ENCODE measurements at regions not wholly inside any gene's neighbourhood (a gene's known extent, or its start where the extent isn't known, plus 50 kb on each side); places are given as distances from the start of the nearest gene placed in this dataset.

DNA sequence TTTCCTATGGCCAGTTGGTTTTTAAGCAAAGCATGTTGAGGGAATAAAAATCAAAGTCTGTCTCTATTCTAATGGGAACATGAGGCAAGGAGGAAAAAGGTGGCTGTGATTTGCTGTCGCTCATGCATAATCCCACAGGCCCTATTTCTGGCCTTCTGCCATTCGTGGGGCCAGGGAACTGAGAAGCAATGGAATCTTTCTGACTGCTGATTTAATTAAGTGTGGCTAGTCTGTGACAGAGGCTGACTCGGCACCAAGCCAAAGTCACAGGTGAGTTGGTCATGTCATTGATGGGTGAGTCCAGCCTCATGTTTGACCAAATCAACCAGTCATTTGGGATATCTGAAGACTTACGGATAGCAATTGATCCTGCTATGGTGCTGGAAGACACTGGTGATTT, 429.3 kb upstream of the CADM1 start:
- FAIRE-seq, result no peak

DNA sequence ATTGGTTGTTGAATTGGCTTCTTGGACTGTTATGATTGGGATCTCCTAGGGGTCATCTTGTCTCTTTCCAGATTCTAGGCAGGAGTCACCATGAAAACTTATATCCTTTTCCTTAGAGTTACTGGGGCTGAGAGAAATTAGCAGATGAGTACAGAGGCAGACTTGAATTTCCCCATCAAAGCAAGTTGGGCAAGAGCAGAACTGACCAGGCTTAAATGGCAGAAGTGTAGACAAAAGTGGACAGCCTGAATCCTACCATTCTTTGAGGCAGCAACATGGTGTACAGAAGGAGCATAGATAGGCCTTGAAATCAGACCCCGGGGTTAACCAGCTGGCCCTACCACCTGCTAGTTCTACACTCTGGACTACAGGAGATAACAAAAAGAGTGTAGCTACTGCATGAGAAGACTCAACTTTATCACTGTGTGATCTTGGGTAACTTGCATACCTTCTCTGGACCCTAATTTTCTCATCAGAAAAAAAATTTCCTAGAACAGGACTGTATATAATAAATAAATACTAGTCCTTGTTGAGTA, 427.4 kb upstream of the CADM1 start:
- no peak for FAIRE-seq

DNA sequence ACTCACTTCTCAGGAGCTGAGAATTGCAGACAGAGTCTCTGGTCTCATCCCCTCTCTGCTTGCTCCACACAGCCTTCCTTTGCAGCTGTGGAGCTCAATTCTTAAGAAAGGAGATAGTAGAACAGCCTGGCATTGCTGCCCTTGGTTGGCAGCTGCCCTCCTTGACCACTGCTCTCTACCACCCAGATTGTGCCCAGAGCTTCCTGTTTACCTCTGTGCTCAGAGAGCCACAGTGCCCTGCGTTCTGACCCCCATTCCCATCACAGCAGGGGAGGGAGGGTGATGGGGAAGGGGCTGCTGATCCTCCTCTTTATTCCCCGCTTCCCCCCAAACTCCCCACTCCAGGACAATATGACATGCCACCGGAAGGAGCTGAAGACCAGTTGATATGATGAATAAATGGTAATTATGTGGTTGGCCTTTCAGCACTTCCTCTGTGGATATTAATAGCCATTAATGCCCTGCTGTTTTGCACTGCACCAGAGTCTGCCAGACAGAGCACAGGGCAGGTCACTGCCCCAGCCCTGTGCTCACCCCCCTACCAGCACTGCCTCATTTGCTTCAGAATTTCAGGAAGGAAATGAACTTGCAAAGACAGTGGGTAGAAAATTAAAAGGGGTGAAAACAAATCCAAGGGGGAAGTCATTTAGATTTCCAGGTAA, 426.8 kb upstream of the CADM1 start:
- no peak for FAIRE-seq

DNA sequence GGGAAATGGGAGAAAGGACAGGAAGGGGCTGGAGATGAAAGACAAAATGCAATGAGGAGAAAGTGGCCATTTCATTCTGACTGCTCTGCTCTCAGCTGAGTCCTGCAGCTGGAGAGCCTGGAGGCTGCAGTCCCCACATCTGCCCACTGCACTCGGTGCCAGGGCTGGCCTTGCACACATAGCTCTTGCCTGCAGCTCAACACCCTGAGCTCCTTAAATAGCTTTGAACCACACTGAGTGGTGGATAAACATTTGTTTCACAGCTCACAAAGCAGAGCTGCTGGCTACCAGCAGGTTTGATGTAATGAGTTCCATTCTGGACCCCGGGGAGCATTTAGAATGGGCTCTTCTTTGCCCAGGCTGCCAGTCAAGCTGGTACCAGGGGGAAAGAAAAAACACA, 426.1 kb upstream of the CADM1 start:
- FAIRE-seq, result no peak

DNA sequence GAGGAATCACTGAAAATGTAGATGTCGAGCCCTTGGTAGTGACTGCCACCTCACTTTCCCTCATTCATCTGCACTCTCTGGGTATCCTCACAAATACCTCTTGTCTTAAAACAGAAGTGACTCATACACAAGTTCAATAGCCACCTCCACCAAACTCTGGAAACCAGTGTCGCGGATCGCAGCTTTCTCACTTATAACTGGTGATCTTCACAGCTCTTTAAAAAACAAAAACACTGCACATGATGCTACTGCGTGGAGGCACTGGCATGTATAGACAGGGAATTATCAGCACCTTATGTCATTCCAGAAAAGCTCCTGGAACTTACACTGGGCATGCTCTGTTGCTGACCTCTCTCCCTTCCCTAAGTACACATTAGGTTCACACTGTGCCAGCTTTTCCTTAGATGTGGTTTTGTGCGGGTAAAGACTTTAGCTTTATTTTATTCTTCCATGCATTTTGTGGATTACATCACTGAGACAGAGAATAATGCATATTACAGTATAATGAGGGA, 425.5 kb upstream of the CADM1 start:
- no peak for FAIRE-seq

DNA sequence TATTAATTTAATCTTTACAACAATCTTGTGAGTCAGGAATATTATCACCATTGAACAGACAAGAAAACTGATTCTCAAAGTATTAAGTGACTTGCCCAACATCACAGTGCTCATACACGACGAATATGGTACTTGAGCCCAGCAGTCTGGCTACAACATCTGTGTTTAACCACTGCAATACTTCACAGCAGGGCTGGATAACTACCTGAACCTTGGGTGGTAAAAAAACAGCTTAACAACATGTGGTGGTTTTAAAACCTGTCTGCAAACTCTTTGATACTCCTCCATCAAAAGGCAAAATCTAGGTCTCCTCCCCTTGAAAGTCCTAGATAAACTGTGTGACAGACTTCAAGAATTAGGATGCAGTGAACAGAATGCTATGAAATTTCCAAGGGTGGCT, 424.6 kb upstream of the CADM1 start:
- no peak for FAIRE-seq

DNA sequence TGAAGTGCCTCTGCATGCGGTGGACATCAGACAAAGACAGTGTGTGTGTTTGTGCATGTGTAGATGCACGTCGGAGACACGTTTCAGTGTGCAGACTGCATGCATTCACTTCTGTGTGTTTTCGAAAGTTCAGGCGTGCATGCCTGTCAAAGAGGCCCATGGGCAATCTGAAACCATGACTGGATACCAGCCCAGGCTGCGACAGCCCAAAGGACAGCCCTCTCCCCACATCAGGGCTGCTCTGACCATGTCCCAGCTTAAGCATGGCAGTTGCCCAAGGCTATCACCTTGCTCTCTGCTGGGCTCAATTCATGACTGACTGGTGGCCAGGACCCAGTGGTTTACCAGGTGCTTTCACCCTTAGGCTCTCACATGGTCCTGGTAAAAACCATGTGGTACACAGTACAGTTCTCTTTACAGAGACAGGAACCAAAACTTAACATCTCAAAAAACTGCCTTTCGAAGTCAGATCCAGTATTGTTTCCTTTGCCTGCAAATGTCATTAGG, 423.7 kb upstream of the CADM1 start:
- FAIRE-seq, result no peak

DNA sequence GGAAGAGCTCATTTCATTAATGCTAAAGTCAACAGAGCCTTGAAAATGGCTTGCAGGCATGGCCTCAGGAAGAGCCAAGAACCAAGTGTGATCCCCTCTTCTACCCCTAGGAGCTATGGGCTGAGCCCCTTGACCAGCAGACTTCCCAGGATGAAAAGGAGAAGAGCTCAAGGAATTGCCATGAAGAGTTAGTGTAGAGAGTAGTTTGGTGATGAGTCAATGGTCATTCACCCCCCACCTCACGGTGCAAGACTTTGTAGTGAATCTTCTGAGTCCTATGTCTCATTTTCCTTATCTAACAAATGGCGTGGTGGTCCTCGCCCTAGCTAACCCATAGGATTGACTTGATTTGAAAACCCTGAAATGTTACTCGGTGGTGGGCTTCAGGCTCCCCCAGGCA, 422.4 kb upstream of the CADM1 start:
- no peak for FAIRE-seq

DNA sequence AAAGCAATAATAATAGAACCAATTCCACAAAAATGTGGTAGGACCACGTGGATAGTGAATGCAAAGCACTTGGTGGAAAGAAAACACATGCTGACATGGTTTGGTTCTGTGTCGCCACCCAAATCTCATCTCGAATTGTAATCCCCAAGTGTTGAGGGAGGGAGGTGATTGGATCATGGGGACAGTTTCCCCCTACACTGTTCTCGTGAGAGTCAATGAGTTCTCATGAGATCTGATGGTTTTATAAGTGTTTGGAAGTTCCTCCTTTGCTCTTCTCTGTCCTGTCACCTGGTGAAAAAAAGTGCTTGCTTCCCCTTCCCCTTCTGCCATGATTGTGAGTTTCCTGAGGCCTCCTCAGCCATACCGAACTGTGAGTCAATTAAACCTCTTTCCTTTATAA, 421.9 kb upstream of the CADM1 start:
- FAIRE-seq, result no peak

DNA sequence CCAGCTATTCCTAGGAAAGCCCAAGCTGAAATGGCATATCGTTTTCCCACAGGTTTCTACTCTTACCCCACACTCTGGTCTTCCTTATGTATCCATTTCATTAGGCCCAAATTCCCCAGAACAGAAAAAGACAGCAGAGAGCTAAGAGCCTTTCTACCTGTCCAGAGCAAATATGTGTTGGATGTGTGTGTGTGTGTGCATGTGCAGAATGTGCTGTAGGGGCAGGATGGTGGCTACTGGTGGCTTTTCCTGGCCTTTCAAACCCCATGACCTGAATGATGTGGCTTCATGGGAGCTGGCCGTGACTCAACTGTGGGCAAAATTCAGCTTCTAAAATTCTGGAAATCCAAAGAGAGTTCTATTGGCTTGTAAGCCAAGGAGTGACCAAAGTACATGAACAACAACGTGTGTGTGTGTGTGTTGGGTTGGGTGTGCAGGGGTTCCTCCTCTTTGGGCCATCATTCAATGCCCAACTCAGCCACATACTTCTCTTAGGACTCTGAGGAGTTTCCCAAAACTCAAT, 421.4 kb upstream of the CADM1 start:
- FAIRE-seq, result no peak

DNA sequence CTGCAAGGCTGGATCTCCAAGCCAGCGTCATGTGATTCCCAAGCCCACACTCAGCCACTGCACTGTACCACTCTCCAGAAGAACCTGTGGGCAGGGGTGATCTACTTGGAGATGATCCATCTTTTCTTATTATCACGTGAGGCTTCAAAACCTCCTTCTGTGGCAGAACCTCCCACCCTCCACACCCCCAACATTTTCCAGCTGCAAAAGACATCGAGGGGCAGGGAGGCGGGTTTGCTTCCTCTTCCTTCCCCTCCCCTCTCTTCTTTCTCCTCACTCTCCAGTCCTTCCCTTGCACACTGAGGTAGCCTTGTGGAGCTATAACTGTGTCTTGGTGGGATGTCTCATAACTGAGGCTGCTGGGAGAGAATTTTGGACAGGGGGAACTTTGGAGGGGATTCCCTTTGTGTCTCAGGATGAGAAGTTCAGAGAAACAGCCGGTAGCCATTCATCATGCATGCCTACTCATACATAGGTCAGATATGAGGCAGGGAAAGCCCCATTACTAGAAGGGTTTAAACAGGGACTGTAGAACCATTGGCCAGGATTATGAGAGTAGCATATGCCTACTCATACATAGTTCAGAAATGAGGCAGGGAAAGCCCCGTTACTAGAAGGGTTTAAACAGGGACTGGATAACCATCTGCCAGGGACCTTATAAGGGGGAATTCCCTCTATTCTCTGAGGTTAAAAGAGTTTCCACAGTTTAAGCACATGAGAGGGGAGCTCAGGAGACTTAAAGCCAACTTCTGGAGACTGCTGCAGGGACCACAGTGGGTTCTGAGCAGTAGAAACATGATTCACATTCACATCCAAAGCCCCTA, 420.7 kb upstream of the CADM1 start:
- no peak for FAIRE-seq

DNA sequence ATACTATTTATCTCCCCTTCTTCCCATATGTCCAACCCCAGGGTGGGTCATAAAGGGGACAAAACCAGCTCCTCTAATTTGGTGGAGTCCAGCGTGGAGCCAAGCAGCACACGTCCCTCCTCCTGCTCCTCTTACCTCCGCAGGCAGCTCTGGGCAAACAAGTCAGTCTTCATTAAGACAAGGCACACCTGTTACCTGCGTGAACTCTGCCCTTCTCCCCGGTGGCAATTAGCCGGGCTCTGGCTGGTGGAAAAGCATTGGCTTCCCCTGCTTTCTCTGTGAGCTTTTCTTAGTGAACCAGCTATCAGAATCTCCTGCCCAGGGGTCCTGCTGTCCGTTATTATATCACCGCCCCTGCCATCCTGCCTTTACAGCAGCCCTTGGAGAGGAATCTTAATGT, 418.7 kb upstream of the CADM1 start:
- no peak for FAIRE-seq

DNA sequence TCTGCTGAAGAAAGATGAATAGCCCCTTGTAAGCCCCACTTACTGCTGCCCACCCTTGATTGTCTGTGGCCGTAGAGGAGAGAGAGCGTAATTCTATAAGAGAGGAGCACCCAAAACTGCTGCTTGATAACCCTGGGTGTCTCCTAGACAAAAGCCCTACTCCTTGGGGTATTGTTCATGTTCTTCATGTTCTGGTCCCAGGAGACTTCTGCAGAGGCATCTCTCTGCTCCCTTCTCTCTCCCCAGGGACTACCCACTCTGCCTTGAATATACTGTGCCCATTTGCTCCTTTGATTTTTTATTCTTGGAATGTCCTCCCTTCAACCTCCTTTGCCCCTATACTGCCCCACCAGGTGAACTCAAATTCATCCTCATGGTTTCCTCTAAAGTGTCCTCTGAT, 417.8 kb upstream of the CADM1 start:
- no peak for FAIRE-seq

DNA sequence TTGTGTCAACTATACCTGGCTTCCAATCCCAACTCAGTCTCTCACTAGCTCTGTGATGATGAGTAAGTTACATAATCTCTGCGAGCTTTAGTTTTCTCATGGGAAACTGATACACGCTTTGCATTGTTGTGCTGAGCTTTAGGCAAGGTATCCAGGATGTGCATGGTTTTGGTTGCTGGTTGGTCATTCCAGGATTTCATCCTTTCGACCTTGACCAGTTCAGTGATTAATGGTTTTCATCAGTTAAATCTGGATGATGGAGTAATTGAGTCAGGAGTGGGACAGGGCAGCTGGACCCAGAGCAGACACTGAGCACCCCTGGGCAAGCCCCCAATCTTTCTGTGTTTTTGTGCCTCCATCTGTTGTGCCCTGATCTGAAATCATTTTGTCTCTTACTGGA, 417.3 kb upstream of the CADM1 start:
- no peak for FAIRE-seq

DNA sequence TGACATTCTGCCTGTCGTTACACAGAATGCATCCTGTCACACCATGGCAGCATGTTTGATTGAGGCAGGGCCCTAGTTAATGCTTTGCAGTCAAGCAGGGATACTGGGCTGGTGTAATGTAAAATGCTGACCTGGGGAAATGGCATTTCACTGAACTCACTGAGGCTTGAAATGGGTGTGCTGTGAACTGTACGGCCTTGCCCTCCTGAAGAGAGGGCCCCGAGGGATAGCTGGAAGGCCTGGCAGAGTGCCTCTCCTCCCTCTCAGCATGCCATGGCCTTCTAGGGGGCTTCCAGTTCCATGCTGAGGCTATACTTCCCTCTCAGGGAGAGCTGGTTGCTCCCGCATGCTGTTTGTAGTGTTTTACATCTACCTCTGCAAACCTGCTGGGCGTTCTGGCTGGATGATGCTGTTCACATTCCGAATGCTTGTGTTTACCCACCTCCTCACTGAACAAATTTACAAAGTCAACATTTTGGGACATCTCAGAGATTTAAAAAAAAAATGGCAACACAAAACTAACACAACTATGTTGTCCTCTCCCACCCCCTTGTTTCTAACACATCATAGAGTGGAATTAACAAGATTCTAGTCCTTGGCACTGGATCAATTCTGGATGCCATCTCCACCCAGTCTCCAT, 416.7 kb upstream of the CADM1 start:
- no peak for FAIRE-seq

DNA sequence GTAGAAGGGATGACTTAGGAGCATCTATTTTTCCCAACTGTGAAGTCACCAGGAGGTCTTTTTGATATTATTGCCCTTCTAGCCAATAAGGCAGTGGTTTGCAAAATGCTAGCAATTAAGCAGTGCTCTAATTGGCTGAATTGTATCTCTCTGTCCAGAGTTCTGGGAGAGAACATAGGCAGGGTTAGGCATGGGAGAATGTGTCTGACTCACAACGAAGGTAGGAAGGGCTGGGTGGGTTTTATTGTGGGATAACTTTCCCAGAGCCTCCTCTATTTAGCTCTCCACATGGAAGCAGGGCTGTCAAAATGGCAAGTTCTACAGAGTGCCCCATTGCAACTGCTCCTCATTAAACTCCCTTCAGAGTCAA, 415.9 kb upstream of the CADM1 start:
- no peak for FAIRE-seq

DNA sequence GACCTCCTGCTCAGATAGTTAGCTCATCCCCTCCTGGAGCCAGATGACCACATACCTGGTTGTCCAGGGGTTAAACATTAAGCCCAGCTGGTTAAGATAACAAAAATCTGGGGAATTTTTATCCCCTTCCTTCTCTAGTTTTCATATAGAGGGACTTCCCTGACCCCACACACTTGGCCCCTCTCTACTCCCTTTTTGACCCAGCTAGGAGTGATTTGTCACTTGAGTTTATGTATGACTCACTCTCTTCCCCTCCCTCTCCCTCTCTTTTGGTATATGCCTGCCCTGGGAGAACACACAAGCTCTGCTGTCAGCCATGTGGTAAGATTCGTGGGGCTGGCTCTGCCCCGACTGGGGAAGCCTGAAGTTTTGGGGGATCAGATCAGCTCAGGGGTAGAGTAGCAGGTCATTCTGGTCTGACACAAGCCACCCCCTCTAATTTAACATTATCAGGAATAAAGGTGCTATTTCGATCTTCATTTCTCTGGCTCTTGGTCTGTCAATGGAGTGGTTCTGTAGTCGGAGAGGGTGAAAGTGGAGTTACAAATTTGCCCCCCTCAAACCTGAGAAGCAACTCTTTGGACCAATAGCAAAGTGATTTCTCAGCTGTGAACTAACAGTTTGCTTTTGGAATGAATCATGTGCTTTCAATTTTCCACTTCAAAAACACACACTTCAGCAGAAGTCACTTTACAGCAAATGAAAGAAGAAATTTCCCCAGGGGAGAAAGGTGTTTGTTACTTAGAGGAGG, 415.3 kb upstream of the CADM1 start:
- FAIRE-seq, result no peak

DNA sequence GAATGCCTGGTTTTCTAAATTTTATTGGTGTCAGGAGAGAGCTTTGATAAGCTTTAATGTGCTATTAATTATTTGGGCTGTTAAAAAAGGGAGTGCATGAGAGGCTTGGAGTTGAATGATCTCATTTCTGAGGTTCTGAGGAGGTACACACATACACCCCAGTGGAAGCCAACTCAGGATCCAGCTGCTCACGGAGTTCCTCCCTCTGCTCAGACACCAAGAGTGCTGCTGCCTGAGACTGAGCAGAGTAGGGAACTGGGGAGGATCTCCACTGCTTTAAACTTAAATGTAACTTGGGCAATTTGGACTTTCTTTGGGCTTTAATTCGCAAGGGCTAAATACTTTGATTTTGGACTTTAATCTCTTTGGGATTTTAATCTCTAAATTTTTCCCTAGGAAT, 414.4 kb upstream of the CADM1 start:
- FAIRE-seq, result no peak

DNA sequence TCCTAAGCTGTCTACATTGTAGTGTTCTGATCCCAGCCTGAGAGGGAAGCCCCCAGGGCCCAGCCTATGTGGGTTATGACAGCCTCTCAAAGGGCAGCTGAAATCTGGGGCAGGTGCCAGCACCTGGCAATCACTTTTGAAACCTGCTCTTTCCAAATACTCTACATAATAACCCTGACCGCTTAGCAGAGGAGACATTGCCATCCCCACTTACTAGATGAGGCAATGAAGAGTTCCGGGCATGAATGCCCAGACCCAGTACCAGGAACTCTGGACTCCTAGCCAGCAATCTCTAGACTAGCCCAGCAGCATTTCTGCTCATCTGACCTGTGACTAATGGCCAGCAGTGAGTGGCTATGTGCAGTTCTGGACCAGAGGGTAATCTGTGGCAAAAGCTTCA, 412.4 kb upstream of the CADM1 start:
- no peak for FAIRE-seq

DNA sequence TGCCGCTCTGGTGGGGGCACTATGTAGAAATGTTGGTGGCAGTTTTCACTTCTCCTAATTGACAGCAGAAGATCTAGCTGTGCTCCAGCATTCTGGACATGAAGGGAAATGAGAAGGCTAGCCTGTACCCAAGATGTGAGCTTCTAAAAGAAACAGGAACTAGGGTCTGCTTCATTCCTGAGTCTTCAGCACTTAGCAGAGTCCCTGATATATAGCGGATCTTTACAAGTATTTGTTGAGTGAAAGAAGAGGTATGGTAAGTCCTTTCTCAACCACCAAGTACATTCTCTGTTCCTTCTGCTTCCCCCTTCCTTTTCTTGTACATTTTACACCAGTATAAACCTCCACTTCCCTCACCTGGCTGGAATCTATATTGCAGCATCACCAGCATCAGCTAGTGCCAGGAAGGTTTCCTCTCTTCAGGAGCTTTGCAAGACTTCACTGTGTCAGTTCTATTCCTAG, 408.3 kb upstream of the CADM1 start:
- FAIRE-seq, result no peak

DNA sequence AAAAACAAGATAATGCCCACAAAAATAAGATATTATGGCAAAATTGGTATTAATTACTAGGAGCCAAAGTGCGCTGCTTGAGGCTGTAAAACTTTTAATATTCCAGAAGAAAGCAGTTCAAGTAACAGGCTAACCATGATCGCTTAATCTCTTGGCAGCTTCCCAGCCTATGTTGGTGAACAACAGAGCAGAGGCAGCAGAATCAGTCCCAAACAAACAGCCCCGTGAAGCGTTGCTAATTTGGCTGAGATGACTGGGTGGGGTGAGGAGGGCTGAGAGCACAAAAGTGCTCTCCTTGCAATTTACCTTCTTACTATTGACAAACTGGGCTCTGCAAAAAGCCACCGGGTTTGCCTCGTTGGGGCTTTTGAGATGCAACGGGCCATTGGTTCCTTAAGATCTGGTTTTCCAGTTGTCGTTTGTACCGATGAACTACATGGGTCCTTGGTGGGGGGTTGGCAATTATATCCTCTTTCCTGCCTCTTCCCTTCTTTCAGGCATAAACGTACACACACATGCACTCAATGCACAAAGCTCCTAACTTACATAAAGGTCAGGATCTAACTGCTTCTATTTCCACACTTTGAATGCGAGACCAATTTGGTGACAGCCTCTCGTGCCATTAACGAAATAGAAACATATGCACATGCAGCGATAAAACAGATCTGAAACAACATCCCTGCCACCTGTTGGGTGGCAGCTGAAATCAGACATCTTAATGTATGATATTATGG, 407.6 kb upstream of the CADM1 start:
- no peak for FAIRE-seq

DNA sequence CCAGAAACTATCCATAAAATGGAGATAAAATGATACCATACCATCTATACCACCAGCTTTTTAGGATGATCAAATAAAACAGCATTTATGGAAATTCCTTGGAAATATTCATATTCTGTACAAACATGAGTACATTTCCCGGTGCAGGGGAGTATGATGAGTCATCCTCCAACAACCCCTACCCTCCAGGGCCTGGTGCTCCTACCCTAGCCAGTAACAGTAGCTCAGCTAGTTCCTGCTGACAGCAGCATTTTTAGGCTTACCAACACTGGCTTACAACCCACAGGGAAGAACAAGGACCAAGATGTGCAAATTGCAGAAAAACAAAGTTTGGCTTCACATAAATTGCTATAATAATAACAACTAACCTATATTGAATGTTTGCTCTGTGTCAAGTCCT, 406.2 kb upstream of the CADM1 start:
- no peak for FAIRE-seq
